ENCODE measurements at regions not wholly inside any gene's neighbourhood (a gene's known extent, or its start where the extent isn't known, plus 50 kb on each side); places are given as distances from the start of the nearest gene placed in this dataset.

DNA sequence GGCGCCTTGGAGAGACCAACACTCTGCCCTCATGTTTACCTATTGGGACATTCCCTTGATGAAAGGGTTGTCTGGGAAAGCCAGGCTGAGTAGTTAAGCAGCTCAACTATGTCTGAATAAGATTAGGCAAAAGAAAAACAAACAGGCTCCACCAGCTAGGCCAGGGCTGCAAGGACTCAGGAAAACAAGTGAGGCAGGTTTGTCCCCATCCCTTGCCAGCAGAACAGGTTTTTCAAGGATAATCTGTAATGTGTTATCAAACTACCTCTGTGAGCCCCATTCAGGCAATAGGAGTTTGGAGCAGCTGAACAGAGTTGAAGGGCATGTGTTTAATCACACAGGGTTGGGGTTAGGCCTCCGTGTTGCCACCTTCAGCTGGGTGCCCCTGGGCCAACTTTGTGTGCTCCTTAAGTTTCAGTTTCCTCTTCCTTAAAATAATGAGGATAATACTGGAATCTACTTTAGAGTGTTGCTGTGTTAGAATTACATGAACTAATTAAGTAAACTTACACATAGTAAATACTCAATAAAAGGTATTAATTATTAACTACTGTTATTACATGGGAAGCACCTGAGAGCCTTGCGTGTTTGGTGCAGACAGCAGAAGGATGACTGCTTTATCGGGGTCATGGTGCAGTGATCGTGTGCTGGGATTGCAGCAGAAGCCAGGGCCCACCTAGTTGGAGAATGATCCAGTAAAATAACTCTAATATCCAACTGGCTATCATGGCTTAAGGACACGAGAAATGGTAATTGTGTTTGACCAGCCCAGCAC, 72.1 kb upstream of the ATP10B start:
- TF ChIP-seq POLR2A (IDR thresholded peaks at IDR 0.05) = no peak
- TF ChIP-seq, protein P1, sequence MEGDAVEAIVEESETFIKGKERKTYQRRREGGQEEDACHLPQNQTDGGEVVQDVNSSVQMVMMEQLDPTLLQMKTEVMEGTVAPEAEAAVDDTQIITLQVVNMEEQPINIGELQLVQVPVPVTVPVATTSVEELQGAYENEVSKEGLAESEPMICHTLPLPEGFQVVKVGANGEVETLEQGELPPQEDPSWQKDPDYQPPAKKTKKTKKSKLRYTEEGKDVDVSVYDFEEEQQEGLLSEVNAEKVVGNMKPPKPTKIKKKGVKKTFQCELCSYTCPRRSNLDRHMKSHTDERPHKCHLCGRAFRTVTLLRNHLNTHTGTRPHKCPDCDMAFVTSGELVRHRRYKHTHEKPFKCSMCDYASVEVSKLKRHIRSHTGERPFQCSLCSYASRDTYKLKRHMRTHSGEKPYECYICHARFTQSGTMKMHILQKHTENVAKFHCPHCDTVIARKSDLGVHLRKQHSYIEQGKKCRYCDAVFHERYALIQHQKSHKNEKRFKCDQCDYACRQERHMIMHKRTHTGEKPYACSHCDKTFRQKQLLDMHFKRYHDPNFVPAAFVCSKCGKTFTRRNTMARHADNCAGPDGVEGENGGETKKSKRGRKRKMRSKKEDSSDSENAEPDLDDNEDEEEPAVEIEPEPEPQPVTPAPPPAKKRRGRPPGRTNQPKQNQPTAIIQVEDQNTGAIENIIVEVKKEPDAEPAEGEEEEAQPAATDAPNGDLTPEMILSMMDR (IDR thresholded peaks at IDR 0.05) = no peak
